GM03348 (cell line): ENCODE measurements at regions not wholly inside any gene's neighbourhood (a gene's known extent, or its start where the extent isn't known, plus 50 kb on each side); places are given as distances from the start of the nearest gene placed in this dataset.

Source experiments
- DNase-seq: peaks from one replicate; pipeline ENCODE4 v3.0.0; 2012; ENCODE audit warnings: low spot score

GRCh38 chr2:108145557-108146326 is 94.0 kb upstream of the SULT1C3 start:
- DNase-seq, result no peak

GRCh38 chr2:108148555-108148954 is 91.2 kb upstream of the SULT1C3 start:
- DNase-seq, result no peak

- DNase-seq, result no peak
These were observed 85.3 kb upstream of the SULT1C3 start for GRCh38 chr2:108154366-108155061.

- no peak for DNase-seq
These were observed 78.5 kb upstream of the SULT1C3 start for GRCh38 chr2:108161298-108161697.

GRCh38 chr2:108164318-108164717 is 75.5 kb upstream of the SULT1C3 start:
- DNase-seq, result no peak

- no peak for DNase-seq
These were observed 74.0 kb upstream of the SULT1C3 start for GRCh38 chr2:108165729-108166128.

- no peak for DNase-seq
These were observed 72.1 kb upstream of the SULT1C3 start for GRCh38 chr2:108167699-108168098.

- peak; percentile 27 for DNase-seq
These were observed 69.7 kb upstream of the SULT1C3 start for GRCh38 chr2:108169982-108170625.

GRCh38 chr2:108171657-108172056 is 68.1 kb upstream of the SULT1C3 start:
- DNase-seq, result no peak

GRCh38 chr2:108182489-108182888 is 57.3 kb upstream of the SULT1C3 start:
- DNase-seq, result no peak

GRCh38 chr2:108184419-108184818 is 55.3 kb upstream of the SULT1C3 start:
- DNase-seq, result peak; percentile 4

GRCh38 chr2:108189316-108189715 is 50.5 kb upstream of the SULT1C3 start:
- DNase-seq, result no peak
